K562 (cell line): ENCODE measurements at regions not wholly inside any gene's neighbourhood (a gene's known extent, or its start where the extent isn't known, plus 50 kb on each side); places are given as distances from the start of the nearest gene placed in this dataset.

Experiments used
- CREM ChIP-seq: IDR thresholded peaks from 2 replicates; pipeline ENCODE4 v1.6.1; 2014; ENCODE audit warnings: antibody characterized with exemption, low read depth
- EGR1 ChIP-seq: fragments of 450-650 bp; conservative IDR thresholded peaks from 2 replicates; pipeline ENCODE4 v1.6.1; 2017; ENCODE audit warnings: mild to moderate bottlenecking
- FOXM1 ChIP-seq, 2 experiments: fragments of 450-650 bp in 1 of 2; sonication (generic) in 1 of 2; formaldehyde crosslinking in 1 of 2; IDR thresholded peaks; 2 replicates each; pipeline versions ENCODE4 v1.6.1 to v1.9.0; 2017 to 2022; ENCODE audit warnings: low read depth in 2 of 2, mild to moderate bottlenecking in 2 of 2, missing genetic modification reagents in 1 of 2, moderate library complexity in 1 of 2
- HDAC6 ChIP-seq: IDR thresholded peaks from 2 replicates; pipeline ENCODE4 v1.6.1; 2012; ENCODE audit warnings: low read depth, mild to moderate bottlenecking, control low read depth, inconsistent platforms, low read length, moderate library complexity
- JUND ChIP-seq, 2 experiments: IDR thresholded peaks; 2 replicates in 1 of 2; 3 replicates in 1 of 2; pipeline ENCODE4 v1.6.1; 2011; ENCODE audit warnings: borderline replicate concordance in 2 of 2, low read depth in 2 of 2, low read length in 2 of 2, improper control_type of control experiment in 1 of 2, missing biosample characterization in 1 of 2, missing genetic modification characterization in 1 of 2, missing genetic modification reagents in 1 of 2
- MIER1 ChIP-seq: fragments of 450-650 bp; IDR thresholded peaks from 2 replicates; pipeline ENCODE4 v1.6.1; 2016; ENCODE audit warnings: antibody characterized with exemption, mild to moderate bottlenecking, low read depth
- RBM25 ChIP-seq: fragments of 200-400 bp; formaldehyde crosslinking; IDR thresholded peaks from 2 replicates; pipeline ENCODE4 v1.6.1; 2018; ENCODE audit warnings: low read length, low read depth, moderate library complexity; ENCODE audit not compliant: severe bottlenecking
- RFX5 ChIP-seq: IDR thresholded peaks from 2 replicates; pipeline ENCODE4 v1.6.1; 2011; ENCODE audit warnings: low read depth, mild to moderate bottlenecking, improper control_type of control experiment, low read length
- ZKSCAN8 ChIP-seq: fragments of 200-800 bp; sonication (Bioruptor generic); IDR thresholded peaks from 2 replicates; pipeline ENCODE4 v1.6.1; 2016; ENCODE audit warnings: missing genetic modification characterization, missing compliant biosample characterization
- ZZZ3 ChIP-seq: fragments of 450-650 bp; IDR thresholded peaks from 2 replicates; pipeline ENCODE4 v1.6.1; 2016; ENCODE audit warnings: antibody characterized with exemption, mild to moderate bottlenecking, moderate library complexity
- TF ChIP-seq, protein P1 (sequence below), 2 experiments: fragments of 450-650 bp; formaldehyde crosslinking in 1 of 2; IDR thresholded peaks; 2 replicates each; pipeline versions ENCODE4 v1.4.0 to v1.6.1; 2014 to 2020; ENCODE audit warnings: mild to moderate bottlenecking in 2 of 2, borderline replicate concordance in 1 of 2, low read depth in 1 of 2

GRCh38 chr22:49017482-49018329, 810.0 kb downstream of the BRD1 start:
- TF ChIP-seq CREM (no peak), MIER1 (no peak), JUND (IDR thresholded peaks at IDR 0.05; ENCODE audit: borderline replicate concordance, low read depth, low read length) (no peak), JUND (tag; IDR thresholded peaks at IDR 0.05; ENCODE audit: borderline replicate concordance, low read depth, low read length) (no peak), ZKSCAN8 (CRISPR knock-in tag) (no peak), RFX5 (no peak), ZZZ3 (no peak), RBM25 (no peak), EGR1 (no peak), FOXM1 (IDR thresholded peaks at IDR 0.05; ENCODE audit: low read depth) (no peak), FOXM1 (CRISPR knock-in tag; IDR thresholded peaks at IDR 0.05; ENCODE audit: low read depth) (no peak), HDAC6 (no peak)
- TF ChIP-seq, protein P1, sequence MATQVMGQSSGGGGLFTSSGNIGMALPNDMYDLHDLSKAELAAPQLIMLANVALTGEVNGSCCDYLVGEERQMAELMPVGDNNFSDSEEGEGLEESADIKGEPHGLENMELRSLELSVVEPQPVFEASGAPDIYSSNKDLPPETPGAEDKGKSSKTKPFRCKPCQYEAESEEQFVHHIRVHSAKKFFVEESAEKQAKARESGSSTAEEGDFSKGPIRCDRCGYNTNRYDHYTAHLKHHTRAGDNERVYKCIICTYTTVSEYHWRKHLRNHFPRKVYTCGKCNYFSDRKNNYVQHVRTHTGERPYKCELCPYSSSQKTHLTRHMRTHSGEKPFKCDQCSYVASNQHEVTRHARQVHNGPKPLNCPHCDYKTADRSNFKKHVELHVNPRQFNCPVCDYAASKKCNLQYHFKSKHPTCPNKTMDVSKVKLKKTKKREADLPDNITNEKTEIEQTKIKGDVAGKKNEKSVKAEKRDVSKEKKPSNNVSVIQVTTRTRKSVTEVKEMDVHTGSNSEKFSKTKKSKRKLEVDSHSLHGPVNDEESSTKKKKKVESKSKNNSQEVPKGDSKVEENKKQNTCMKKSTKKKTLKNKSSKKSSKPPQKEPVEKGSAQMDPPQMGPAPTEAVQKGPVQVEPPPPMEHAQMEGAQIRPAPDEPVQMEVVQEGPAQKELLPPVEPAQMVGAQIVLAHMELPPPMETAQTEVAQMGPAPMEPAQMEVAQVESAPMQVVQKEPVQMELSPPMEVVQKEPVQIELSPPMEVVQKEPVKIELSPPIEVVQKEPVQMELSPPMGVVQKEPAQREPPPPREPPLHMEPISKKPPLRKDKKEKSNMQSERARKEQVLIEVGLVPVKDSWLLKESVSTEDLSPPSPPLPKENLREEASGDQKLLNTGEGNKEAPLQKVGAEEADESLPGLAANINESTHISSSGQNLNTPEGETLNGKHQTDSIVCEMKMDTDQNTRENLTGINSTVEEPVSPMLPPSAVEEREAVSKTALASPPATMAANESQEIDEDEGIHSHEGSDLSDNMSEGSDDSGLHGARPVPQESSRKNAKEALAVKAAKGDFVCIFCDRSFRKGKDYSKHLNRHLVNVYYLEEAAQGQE (IDR thresholded peaks at IDR 0.05; ENCODE audit: borderline replicate concordance) = no peak
- TF ChIP-seq, protein P1 (CRISPR knock-in tag; IDR thresholded peaks at IDR 0.05; ENCODE audit: low read depth) = no peak
